BJ (cell line): ENCODE measurements at regions not wholly inside any gene's neighbourhood (a gene's known extent, or its start where the extent isn't known, plus 50 kb on each side); places are given as distances from the start of the nearest gene placed in this dataset.

Experiments used
- CTCF ChIA-PET: fragments of 350-600 bp; formaldehyde crosslinking; extraction: SDS; loops from one replicate; lab custom pipeline; 2021; ENCODE audit warnings: antibody characterized with exemption, inconsistent platforms; lab: Yijun Ruan, JAX
- POLR2A ChIA-PET: fragments of 300-600 bp; sonication (Branson Sonifier 250); formaldehyde crosslinking; extraction: SDS; loops from one replicate; lab custom pipeline; 2021; ENCODE audit warnings: antibody characterized with exemption; lab: Charles Lee
- DNase-seq: peaks from one replicate; pipeline ENCODE4 v3.0.0-alpha.2; 2011; ENCODE audit warnings: low read depth
- H3K27me3 ChIP-seq: 2 replicates; pipeline ENCODE4 v1.6.0; 2011; ENCODE audit warnings: low read length; ENCODE audit not compliant: control insufficient read depth, insufficient read depth
- H3K36me3 ChIP-seq: 2 replicates; pipeline ENCODE4 v1.5.1; 2011; ENCODE audit warnings: low read length; ENCODE audit not compliant: control insufficient read depth, insufficient read depth
- H3K4me3 ChIP-seq: 2 replicates; pipeline ENCODE4 v1.5.1; 2011; ENCODE audit warnings: low read depth, mild to moderate bottlenecking, control low read depth, low read length
- TF ChIP-seq, protein P1 (sequence below): IDR thresholded peaks from 2 replicates; pipeline ENCODE4 v1.5.1; 2011; ENCODE audit warnings: low read depth, mild to moderate bottlenecking, control low read depth, inconsistent platforms, low read length, moderate library complexity; ENCODE audit not compliant: insufficient read depth

- no peaks in the 10 kb centered on the region for H3K36me3 ChIP-seq
- no peak overlapping the region for H3K4me3 ChIP-seq
- DNase-seq, result no peak
- TF ChIP-seq, protein P1, sequence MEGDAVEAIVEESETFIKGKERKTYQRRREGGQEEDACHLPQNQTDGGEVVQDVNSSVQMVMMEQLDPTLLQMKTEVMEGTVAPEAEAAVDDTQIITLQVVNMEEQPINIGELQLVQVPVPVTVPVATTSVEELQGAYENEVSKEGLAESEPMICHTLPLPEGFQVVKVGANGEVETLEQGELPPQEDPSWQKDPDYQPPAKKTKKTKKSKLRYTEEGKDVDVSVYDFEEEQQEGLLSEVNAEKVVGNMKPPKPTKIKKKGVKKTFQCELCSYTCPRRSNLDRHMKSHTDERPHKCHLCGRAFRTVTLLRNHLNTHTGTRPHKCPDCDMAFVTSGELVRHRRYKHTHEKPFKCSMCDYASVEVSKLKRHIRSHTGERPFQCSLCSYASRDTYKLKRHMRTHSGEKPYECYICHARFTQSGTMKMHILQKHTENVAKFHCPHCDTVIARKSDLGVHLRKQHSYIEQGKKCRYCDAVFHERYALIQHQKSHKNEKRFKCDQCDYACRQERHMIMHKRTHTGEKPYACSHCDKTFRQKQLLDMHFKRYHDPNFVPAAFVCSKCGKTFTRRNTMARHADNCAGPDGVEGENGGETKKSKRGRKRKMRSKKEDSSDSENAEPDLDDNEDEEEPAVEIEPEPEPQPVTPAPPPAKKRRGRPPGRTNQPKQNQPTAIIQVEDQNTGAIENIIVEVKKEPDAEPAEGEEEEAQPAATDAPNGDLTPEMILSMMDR, result no peak
- ChIA-PET CTCF (no interaction called here), POLR2A (no interaction called here)
- H3K27me3 ChIP-seq, result no peaks in the 10 kb centered on the region
These were observed 84.0 kb downstream of the RSL24D1 start for GRCh38 chr15:55112706-55113105.

DNA sequence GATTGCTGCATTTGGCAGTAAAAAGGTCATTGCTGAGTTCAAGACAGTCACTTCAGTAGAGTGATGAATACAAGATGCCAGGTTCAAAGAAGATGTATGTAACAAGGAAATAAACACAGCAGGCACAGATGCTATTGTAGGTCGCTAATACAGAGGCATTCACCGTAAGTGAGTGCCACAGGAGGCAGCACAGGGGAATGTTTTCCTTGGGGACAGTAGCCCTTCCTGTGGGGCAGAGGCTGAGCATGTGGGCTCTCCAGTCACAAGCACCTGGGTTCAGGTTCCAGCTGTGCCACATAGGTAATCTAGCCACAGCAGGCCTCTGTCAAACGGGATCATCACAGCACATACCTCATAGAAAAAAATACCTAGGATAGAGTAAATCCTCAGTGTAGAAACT lies 86.3 kb downstream of the RSL24D1 start:
- DNase-seq, result no peak
- no peaks in the 10 kb centered on the region for H3K36me3 ChIP-seq
- no peak overlapping the region for H3K4me3 ChIP-seq
- no peaks in the 10 kb centered on the region for H3K27me3 ChIP-seq
- TF ChIP-seq, protein P1, result no peak
- ChIA-PET CTCF (no interaction called here), POLR2A (no interaction called here)

- Histone ChIP-seq H3K36me3 (no peaks in the 10 kb centered on the region), H3K27me3 (no peaks in the 10 kb centered on the region), H3K4me3 (no peak overlapping the region)
- TF ChIP-seq, protein P1, result peak; percentile 71
- POLR2A ChIA-PET, result no interaction called here
- CTCF ChIA-PET, result interaction anchor here (0.6 to 1.3 kb wide), 4 partner anchors 15 to 204 kb away, joined by 3 to 4 read pairs (median 3); no protein-coding TSS in a partner anchor
- DNase-seq, result no peak
These were observed 87.8 kb downstream of the RSL24D1 start for GRCh38 chr15:55108858-55109518.

DNA sequence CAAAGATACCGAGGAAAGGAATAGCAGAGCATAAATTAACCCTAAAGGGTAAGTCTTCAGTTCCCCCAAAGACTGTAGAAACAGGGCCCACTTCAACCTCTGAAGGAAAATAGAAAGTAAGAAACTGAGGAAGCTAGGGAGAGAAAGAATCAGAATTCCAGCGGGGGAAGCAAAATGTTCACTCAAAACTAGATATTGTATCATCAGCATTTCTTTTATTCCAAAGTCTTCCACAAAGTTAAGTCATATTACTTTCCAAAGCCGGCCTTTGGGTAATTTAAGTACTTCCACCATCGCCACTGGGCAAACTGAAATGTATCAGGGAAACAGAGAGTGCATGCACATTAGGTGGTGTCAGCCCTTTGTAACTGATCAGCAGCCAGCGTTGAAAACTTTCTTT lies 88.3 kb downstream of the RSL24D1 start:
- no peak overlapping the region for H3K4me3 ChIP-seq
- TF ChIP-seq, protein P1, result no peak
- POLR2A ChIA-PET, result no interaction called here
- no peaks in the 10 kb centered on the region for H3K36me3 ChIP-seq
- H3K27me3 ChIP-seq, result no peaks in the 10 kb centered on the region
- no peak for DNase-seq
- CTCF ChIA-PET, result interaction anchor here (0.8 to 1.3 kb wide), 3 partner anchors 16 to 20 kb away, joined by 3 to 4 read pairs (median 3); no protein-coding TSS in a partner anchor

DNA sequence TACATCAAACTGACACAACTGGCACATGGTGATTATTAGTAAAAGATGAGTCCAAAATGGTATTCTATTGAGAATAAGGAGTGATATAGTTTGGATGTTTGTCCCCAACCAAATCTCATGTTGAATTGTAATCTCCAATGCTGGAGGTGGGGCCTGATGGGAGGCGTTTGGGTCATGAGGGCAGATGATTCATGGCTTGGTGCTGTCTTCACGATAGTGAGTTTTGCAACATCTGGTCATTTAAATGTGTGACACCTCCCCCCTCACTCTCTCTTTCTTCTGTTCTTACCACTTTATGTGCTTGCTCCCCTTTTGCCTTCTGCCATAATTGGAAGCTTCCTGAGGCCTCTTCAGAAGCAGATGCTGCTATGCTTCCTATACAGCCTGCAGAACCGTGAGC lies 90.6 kb downstream of the RSL24D1 start:
- Histone ChIP-seq H3K36me3 (no peaks in the 10 kb centered on the region), H3K27me3 (no peaks in the 10 kb centered on the region), H3K4me3 (no peak overlapping the region)
- POLR2A ChIA-PET, result no interaction called here
- TF ChIP-seq, protein P1, result no peak
- DNase-seq, result no peak
- CTCF ChIA-PET, result no interaction called here
